HG02885 (cell line): ENCODE measurements at regions not wholly inside any gene's neighbourhood (a gene's known extent, or its start where the extent isn't known, plus 50 kb on each side); places are given as distances from the start of the nearest gene placed in this dataset.

Experiments
- ATAC-seq: cut with Tn5 transposase; IDR thresholded peaks from one replicate; pipeline ENCODE4 v1.9.1; 2021; ENCODE audit warnings: mild to moderate bottlenecking; ENCODE audit not compliant: unreplicated experiment, poor library complexity

DNA sequence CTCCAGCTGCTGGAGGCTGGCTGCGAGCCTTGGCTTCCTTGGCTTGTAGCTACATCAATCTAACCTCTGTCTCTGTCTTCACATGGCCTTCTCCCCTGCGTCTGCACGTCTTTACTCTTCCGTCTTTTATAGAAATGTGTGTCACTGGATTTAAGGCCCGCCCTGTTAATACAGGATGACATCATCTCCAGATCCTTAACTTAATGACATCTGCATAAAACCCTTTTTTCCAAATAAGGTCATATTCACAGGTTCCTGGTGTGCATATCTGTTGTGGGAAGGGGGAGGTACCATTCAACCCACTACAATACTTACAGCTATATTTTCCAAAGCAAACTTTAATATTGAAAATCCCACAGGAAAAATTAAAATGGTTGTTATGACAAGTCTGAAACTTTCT, 165.3 kb upstream of the FOXD3 start:
- ATAC-seq = no peak

DNA sequence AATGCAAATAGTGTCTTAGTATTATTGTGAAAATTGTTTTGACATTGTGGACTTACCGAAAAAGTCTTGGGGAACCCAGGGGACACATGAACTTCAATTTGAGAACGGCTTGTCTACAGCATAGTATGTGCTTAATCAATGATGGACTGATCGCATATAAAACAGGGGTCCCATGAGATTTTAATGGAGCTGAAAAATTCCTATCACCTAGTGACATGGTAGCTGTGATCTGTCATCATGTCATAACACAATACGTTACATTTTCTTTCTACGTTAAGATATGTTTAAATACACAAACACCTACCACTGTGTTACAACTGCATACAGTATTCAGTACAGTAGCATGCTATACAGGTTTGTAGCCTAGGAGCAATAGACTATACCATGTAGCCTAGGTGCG, 153.3 kb upstream of the FOXD3 start:
- ATAC-seq = no peak

DNA sequence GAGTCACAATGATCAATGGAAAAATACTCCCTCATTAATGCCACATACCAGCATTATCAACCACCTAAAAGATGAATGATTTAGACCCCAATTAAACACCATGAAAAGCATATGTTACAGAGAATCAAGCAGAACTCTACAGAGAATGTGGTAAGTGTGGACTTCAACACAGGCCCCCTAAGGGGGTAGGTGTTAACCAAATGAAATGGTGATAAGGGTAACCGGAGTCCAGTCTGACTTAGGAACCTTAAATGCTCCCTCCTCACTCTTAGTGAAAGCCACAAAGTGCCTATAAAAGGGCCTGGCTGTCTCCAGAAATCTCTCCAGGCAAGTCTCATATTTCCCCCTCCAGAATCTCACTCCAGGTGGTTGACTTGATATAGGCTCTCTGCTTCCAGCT, 149.2 kb upstream of the FOXD3 start:
- no peak for ATAC-seq

DNA sequence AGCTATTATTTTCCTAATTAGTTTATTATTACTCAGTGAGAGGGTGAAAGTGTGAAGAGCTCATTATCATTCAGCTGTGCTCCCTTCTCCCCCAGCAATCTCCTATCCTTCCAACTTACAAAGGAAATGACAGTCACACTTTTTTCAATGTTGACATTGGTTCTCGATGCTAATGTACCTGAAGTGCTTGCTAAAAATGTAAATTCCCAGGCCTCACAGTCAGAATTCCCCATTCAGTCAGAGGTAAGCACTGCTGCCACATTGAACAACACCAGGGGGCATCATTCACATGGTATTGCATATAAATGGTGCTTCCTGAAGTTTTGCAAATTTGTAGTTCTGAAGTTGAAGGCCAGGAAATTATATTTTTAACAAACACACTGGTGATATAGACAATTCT, 132.7 kb upstream of the FOXD3 start:
- no peak for ATAC-seq

DNA sequence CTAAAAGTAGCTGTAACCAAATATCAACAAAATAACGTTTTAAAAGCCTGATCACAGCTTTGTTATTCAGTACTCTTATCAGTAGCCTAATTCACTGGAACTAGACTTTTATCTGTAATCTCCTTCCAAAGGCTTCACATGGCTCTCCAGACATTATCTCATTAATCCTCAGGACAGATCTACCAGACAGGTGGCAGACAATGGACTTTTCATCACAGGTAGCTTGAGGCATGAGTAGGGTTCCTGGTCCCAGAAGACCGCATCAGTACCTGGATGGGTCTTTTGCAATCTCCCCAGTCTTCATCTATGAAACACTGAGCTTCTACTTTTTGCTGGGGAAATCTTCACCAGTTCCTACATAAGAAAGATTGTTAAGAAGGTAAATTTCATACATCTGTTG, 132.2 kb upstream of the FOXD3 start:
- ATAC-seq = no peak

DNA sequence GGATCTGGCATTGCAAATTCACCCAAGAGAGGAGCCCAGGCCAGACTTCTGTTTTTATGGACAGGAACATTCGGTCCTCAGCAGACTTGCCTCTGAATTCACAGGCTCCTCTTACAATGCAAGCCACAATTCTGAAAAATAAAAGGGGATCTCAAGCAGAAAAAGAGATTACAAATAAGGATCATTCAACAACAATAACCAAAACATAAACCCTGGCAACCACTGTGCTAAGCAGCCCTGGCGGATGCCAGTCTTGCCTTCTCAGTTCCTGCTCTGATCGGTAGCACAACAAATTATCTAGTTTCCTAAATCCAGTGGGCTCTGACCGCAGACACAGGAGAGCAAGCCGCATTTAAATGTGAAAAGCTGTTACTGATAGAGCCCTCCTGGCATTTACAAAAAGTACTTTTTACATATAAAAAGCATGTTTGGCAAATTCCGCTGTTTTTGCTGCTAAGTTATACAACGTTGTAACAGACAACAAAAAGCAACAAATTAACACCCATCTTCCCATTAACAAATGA, 123.4 kb upstream of the FOXD3 start:
- no peak for ATAC-seq

DNA sequence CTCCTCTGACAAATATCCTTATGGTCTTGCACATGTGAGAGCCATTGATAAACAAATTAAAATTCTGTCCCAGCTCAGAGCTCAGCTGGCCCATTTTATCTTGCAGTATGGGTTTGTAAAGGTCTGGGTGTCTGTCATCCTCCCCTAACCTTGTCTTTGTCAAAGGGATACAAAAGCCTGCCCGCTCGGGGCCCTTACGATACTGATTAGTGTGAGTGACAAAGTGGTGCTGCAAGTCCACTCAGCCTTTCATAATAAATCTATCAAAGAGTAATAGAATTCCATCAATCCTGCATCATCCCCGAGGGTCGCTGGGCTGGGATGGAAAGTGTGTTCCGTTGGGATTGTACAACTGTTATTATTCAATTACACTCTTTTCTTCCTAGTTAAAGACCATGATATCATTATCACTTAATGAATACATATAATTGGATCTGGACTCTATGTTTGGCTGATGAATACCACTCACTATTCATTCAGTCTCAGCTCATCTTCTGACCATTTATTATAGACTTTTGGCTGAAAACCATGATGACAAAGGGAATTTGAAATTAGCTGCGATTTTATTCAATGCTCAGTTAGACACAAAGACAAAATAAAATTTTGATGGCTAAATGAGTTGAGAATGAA, 122.5 kb upstream of the FOXD3 start:
- no peak for ATAC-seq

DNA sequence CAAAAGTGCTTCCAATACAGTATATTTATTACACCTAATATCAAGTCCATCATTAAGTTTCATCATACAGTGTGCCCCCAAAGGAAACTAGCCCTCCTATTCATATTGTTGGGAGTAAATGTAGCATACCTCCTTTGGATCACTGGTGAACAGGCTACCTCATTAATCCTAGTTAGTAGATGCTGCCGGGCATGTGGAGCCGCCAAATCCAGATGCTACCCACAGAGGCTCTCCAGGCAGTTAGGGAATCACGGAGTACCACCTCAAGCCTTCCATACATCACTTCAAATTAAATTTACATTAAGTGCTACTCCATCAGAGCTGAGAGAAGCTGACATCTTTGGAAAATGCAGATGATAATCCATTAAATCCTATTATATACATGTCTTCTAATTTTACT, 121.7 kb upstream of the FOXD3 start:
- no peak for ATAC-seq

DNA sequence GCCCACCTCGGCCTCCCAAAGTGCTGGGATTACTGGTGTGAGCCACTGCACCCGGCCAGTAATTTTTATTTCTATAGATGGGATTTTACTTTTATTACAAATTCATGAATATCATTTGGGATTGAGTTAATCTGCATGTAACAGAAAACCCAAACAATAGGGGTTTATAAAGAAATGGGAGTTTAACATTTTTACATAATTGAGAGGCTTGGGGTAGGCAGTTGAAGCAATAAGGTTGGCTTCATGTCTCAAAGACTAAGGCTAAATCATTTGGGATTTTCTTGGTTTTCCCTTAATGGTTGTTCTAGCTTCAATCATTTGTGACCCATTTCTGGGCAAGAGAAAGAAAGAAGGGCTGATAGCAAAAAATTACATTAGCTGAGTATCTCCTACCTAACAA, 118.7 kb upstream of the FOXD3 start:
- ATAC-seq = no peak

DNA sequence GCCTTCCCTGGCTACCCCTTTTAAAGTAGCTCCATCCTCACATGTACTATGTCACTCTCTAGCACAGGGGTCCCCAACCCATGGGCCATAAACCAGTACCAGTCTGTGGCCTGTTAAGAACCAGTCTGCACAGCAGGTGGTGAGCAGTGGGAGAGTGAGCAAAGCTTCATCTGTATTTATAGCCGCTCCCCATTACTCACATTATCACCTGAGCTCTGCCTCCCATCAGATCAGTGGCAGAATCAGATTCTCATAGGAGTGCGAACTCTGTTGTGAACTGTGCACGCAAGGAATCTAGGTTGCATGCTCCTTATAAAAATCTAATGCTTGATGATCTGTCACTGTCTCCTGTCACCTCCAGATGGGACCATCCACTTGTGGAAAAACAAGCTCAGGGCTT, 116.6 kb upstream of the FOXD3 start:
- ATAC-seq = no peak

DNA sequence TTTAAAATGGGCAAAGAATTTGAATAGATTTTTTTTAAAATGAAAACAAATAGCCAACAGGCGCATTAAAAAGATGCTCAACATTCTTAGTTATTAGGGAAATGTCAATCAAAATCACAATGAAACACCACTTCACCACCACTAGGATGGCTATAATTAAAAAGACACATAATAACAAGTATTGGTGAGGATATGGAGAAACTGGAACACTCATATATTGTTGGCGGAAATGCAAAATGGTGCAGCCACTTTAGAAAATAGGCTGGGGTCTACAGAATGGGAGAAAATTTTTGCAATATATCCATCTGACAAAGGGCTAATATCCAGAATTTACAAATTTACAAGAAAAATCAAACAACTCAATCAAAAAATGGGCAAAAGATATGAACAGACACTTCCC, 107.8 kb upstream of the FOXD3 start:
- ATAC-seq = no peak

DNA sequence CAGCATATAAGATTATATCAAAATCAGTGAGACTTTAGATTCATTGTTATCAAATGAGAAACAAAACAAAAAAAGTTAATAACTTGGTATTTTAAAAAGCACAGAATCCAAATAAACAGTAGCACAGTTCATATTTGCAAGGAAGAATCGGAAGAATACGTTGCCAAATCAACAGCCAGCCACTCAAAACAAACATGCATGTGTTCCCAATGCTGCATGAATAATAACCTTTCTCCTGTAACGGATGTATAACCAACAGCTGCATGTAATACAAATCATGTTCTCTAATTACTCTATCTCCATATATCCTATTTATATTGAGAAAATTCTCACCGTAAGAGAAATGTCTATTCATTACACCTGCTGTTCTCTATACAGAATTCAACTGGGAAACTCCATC, 98.9 kb upstream of the FOXD3 start:
- ATAC-seq = no peak

DNA sequence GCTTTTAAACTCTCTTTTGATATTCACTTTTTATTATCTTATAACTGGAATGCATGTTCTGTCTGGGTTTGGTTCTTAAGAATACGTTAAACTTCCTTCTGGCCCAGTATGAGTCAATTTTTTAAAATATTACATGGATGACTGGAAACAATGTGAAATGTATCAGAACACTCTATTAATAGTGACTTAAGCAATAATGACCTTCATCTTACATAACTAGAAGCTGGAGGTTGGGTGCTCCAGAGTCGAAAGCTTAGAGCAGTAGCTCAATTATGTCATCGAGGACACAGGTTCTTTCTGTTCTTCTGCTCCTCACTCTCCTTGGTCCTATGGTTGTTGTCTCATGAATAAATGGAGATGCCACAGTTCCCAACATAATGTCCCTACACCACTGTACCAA, 91.6 kb upstream of the FOXD3 start:
- no peak for ATAC-seq

DNA sequence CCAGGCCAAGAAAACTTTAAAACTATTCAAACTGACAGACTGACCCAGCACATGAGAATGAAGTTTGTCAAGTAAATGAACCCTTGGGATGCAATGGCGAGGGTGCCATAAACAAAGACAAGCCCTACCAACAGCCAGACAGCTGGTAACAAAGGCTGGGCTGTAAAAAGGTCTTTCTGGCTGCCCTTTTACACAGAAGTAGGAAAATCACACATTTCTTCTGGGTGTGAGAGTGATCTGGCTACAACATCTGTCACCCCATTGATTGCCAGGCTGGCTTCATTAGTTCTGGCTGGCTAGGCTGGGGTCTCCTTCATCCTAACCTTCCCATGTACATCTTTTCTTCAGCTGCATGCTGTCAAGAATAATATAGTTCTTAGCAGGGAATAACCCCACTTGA, 83.6 kb upstream of the FOXD3 start:
- ATAC-seq = no peak

DNA sequence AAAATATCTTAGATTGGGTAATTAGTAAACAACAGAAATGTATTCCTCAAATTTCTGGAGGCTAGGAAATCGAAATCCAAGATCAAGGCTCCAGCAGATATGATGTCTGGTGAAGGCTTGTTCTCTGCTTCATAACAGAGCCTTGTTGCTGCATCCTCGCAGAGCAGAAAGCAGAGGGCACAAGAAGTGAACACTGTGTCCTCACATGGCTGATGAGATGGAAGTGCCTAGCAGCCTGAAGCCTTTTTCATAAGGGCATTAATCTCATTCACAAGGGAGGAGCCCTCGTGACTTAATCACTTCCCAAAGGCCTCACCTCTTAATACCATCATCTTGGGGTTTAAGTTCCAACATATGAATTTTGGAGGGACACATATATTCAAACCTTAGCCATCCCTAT, 77.2 kb upstream of the FOXD3 start:
- ATAC-seq = no peak

DNA sequence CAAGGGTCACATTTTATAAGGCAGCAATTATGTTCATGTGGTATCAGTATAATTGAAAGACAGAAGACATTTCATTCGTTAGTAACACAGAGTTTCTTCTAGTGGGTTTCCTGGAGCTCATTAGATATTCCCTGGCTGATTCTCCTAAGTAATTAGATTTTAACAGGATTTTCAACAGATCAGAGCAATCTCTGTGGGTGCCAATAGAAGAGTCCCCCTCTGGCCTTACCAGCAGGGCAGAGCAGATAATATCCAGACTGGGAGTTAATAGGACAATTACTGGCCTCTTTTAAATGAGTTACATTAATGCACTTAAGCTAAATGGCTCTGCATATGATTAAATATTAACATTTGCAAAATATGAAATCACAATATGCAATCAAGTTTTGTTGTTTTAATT, 74.2 kb upstream of the FOXD3 start:
- ATAC-seq = no peak

DNA sequence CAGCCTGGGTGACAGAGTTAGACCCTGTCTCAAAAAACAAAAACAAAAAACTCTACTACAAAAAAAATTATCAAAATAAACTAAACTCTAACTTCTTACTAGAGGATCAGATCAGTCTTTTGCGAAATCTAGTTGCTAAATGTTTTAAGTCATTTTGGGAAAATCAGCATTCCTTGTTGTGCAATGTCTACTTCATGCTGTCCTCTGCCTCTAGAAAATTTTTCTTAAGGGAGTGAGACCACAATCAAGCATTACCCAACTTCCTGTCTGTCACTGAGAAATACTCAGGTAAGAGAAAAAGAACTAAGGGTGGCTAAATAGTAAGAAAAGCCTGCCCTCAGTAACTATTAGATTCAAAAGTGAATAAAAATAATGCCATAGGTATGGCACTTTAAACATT, 67.2 kb upstream of the FOXD3 start:
- ATAC-seq = no peak

DNA sequence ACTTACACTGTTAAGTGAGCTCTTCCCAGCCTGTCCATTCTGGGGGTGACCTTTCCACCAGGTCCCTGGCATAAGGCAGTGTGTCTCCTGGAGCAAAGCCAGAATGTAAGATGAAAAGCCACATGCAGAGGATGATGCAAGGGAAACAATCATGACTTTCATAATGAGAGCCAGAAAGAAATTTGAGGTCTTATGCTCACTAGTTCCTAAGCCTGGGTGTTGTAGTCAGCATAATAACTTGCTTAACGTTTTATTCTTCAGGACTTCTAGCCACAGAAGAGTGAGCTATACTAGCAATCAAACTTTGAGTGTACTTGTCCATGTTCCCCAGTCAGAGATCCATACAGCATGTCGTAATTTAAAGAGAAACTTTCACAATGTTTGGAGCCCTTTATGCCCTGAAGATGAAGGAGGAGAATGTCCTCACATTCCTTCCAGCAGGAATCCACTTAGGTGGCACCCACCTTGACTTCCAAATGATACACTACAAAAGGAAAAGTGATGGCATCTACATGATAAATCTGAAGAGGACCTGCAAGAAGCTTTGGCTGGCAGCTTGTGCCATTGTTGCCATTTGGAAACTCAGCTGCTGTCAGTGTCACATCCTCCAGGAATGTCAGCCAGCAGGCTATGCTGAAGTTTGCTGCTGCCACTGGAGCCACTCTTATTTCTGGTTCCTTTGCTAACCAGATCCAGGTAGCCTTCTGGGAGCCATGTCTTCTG, 60.5 kb upstream of the FOXD3 start:
- no peak for ATAC-seq

DNA sequence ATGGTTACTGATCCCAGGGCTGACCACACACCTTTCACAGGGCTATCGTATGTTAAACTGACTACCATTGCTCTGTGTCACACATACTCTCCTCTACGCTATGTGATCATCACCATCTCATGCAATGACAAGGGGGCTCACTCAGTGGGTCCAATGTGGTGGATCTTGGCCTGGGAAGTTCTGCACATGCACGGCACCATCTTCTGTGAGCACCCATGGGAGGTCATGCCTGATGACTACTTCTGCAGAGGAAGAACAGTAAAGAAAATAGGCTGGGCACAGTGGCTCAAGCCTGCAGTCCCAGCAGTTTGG, 60.0 kb upstream of the FOXD3 start:
- no peak for ATAC-seq

DNA sequence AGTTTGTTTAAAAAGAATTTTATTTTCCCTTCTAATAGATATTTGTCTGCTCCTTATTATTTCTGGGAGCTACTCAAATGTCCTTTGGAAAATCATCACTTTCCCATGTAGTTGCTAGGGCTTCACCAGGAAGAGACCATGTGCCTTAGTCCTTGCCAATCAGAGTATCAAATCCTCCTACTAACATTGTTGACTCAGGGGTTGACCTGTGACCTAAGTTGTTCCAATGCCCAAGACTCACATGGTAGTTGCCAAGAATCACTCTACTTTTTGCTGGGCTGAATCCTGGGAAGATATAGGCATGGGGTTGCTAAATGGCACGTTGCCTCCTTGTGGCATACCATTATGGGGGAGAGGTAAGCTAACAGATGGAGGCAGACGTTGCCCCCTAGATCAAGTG, 58.2 kb upstream of the FOXD3 start:
- no peak for ATAC-seq

DNA sequence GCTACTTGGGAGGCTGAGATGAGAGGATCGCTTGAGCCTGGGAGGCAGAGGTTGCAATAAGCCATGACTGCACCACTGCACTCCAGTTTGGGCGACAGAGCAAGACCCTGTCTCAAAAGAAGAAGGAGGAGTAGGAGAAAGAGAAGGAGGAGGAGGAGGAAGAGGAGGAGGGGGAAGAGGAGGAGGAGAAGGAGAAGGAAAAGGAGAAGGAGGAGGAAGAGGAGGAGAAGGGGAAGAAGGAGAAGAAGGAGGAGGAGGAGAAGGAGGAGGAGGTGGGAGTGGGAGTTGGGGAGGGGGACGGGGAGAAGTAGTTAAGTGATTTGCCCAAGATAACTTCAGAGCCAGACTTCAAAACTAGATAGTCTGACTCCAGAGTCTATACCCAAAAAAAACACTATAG, 55.5 kb upstream of the FOXD3 start:
- no peak for ATAC-seq

DNA sequence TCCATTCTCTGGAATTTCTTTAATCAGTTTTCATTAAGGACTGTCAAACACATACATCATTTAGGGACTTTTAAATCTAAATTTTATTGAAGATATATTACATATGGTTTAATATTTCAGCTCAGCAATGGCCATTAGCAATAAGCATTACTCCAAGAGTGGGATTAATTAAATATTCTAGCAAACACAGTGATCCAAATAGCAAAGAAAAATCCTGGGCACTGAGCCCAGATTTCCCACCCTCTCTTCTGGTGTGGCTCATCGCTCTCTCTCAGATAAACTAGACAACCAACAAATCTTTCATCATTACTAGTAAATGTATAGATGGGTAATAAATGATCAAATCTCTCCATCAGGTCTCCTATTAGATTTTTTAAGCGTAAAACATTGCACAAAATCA, 53.5 kb upstream of the FOXD3 start:
- ATAC-seq = no peak
